Head of caudate nucleus (tissue), 42 donors: ENCODE measurements at regions not wholly inside any gene's neighbourhood (a gene's known extent, or its start where the extent isn't known, plus 50 kb on each side); places are given as distances from the start of the nearest gene placed in this dataset.
"Not testable (repeated sequence)": the region's sequence is repeated elsewhere in the genome, so short reads cannot be mapped to it uniquely, and the experiment has no call there.

Experiments used
- DNase-seq, 42 donors: peaks; one replicate each; pipeline versions ENCODE4 v3.0.0 to v3.0.0-alpha.2; 2020 to 2021; ENCODE audit warnings: mixed read lengths in 7 of 42
- intact Hi-C: fragments of 100-400 bp; cut with DNase I; formaldehyde crosslinking; loops from one replicate; pipeline ENCODE4 v1.15.0; 2022

DNA sequence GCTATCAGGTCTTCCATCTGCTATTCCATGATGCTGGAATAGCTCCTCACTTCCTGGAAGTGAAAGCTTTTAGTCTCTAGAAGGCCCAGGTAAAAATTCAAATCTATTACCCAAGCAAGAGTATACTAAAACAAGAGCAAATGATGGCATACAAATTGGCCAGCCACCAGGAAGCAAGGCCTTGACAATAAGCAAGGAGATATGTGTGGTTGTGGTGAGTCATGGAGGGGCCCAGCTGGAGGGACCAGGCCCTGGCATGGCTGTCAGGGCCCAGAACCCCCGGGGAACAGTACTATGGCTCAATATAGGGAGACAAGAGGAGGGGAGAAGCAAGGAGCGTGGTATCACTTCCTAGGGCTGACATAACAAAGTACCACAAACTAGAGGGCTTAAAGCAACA lies 358.7 kb downstream of the RRAGC start:
- no peak for DNase-seq
- intact Hi-C loops = no loop called here

DNA sequence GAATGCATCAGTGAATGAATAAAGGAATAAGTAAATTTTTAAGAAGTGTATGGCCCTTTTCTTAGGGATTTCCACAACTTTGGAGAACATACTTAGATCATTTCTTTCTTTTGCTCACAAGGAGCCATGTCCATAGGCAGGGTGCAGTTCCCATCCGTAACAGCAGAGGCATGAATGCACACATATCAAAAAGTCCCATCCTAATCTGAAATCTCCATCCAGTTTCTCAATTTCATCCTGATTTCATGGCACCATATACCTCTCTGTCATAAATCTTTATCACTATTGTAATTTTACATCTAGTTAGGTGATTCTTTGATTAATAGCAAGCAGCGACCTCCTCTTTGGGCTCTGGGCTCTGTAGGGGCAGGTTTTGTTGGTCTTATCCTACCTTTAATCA lies 359.2 kb downstream of the RRAGC start:
- DNase-seq = no peak
- intact Hi-C loops = no loop called here

DNA sequence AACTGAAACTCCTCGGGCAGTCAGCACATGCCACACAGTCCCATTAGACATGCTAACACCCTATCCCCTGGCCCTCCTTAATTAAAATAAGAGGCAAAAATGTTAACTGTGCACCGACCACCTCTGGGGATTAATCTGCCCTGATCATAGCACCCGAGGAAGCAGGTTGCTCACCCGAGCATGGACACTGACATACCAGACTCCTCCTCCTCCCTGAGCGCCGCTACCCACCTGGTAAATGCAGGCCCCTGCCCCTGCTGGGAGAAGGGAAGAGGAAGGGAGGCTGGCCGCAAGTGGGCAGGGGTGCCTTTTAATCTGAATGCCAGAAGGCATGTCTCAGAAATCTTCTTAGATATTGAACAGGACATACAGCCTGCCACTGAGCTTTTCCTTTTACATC lies 360.9 kb downstream of the RRAGC start:
- no peak for DNase-seq
- intact Hi-C loops = no loop called here

DNA sequence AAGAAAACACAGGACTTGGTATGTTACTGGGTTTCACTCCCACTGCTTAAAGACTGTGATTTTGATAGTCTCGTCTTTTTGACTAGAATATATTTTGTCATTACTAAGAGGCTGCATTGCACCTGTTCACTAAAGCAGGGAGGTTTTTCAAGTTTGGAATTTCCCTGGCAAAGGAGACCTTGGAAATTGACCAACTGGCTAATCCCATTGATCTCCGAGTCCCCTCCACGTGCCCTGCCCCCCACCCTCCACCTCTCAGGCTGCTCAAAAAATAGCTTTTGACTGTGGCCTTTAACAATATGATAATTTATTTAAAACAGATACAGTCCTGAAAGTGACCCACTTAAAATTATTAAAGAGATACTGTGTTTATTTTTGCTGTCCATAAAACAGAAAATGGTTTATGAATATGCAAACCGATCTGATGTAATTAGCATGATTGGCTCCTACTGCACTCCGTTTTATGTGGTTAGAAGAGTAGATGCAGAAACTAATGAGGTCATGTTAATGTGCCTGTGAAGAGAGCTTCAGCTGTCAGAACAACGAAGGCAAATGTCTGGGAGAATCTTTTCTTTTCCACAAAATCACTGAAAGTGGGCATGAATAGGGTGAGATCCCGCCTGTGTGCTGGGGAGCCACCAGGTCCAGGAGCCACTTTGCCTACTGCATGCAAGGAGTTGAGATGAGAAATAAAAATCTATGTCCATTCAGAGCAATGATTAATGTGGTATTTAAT lies 361.5 kb downstream of the RRAGC start:
- no peak for DNase-seq
- intact Hi-C loops = no loop called here

DNA sequence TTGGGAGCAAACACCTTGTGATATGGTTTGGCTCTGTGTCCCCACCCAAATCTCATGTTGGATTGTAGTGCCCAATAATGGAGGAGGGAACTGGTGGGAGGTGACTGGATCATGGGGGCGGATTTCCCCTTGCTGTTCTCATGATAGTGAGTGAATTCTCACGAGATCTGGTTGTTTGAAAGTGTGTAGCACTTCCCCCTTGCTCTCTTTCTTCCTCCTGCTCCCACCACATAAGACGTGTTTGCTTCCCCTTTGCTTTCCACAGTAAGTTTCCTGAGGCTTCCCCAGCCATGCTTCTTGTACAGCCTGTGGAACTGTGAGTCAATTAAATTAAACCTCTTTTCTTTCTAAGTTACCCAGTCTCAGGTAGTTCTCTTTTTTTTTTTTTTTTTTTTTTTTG lies 366.3 kb downstream of the RRAGC start:
- intact Hi-C loops, DNase-seq: not testable (repeated sequence)

DNA sequence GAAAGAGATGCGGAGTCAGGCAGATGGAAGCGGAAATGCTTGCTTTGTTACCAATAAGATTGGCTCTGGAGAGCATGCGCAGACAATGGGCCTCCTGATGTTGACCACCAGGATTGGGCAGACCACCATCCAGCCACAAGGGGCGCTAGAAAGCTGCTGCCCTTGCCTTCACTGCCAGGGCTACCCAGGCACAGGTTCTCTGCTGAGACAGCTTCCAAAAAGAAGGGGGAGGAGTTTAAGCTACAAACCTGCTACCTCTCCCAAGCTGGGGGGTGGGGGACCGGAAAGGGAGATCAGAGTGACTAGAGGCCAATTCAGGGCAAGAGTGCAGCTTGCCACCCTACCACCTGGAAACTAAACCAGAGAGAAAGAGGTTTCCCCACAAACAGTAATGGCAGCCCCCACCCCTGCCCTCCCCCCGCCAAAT lies 369.7 kb downstream of the RRAGC start:
- intact Hi-C loops = no loop called here
- peak in 39 of 42 donors; percentile 15 to 78 (median 52) for DNase-seq

DNA sequence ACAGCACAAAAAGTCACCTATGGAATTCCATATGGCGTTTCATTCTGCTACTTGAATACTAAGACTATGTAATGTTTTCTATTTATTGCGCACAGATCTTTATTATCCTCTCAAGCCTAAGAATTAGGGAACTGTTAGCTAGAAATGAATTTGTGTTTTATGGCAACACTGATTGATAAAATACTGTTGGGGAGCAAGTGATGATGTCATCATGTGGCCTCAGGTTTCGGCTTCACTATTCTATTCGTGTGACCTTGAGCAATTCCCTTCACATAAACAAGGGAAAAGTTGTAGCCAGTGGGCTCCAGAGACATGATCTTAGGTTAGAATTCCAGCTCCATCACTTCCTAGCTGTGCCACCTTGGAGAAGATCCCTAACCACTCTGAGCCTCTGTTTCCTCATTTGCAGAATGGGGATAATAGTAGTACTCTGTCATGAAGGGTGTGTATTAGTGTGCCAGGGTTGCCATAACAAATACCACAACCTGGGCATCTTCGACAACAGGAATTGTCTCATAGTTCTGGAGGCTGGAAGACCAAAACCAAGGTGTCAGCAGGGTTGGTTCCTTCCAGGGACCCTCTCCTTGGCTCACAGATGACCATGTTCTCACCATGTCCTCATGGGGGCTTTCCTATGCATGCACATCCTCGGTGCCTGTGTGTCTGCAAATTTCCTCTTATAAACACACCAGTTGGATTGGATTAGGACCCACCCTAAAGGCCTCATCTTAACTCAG lies 371.2 kb downstream of the RRAGC start:
- intact Hi-C loops = no loop called here
- DNase-seq = no peak

DNA sequence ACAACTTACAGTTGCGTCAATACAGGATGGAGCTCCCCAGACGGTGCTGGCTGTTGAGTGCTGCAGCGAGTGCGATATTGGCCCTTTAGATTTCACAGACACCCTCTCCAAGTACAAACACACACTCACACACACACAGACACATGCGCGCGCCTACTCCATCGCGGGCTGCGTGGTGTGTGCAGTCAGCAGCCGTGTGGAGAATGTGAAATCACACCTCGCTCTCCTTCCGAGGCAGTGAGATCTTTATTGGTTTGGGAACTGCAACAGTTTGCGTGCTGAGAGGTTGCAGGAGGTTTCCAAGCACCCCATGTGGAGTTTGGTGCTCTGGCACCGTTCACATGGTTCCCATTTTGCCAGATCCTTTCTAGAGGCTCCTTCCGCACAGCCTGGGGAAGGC lies 372.2 kb downstream of the RRAGC start:
- intact Hi-C loops = no loop called here
- DNase-seq = peak in 1 of 42 donors; percentile 30

DNA sequence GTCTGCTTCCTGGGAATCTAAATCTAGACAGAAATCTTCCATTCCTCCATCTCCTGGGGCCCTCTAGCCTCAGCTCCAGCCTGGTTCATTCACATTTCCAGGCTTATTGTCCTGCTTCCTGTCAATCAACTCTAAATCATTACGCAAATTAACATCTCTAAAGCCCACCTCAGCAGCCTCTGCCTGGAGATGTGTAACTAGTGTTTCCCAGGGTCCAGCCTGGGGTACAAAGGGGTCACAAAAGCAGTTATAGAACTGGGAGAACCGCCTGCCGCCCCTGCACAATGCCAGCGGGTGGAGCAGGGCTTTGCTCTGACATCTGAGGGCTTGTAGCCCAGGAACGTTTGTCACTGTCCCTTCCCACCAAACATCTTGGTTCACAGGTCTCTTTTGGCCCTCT lies 373.5 kb downstream of the RRAGC start:
- no peak for DNase-seq
- intact Hi-C loops = no loop called here

DNA sequence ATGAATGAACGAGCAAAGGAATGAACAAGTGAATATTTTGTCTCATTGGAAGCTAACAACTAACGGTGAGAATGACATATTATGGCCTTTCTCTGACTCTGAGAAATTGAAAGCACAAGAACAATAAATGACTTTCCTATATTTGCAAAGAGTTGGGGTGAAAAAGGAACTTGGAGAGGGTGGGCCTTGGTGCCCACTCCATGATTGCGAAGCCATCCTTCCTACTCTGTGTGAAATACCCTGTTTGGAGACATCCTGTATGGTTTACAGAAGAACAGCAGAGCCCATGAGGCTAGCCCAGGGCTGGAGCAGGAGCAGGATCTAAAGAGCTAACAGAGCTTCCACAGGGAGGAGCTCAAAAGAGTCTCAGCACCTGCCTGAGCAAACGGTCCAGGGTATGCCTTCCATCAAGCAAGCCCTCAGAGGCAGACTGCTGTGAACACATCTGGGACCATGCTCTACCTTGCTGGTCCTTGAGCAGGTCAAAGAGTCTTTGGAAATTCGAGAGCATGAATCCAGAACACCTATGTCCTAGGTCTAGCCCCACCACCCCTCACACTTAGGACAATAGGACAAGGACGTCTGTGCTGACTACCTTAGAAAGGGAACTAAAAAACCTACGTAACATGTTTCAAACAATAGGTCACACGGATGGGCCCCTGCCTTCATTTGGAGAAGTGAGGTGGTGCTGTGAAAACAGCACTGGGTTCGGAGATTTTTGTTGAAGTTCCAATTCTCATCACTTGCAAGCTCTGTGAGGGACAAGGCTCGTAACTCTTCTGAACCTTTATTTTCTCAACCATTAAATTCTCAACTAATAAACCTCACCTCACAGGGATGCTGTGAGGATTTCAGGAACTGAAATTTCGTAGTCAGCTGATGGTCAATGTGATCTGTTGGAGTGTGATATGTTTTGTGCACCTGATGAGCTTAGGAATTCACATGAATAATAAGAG lies 377.4 kb downstream of the RRAGC start:
- DNase-seq = no peak

DNA sequence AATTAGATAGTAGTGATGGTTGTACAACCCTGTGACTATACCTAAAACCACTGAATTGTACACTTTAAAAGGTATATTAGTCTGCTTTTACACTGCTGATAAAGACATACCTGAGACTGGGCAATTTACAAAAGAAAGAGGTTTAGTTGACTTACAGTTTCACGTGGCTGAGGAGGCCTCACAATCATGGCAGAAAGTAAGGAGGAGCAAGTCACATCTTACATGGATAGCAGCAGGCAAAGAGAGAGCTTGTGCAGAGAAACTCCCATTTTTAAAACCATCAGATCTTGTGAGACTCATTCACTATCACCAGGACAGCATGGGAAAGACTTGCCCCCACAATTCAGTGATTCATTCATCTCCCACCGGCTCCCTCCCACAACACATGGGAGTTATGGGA lies 379.9 kb downstream of the RRAGC start:
- intact Hi-C loops, DNase-seq: not testable (repeated sequence)

More for the DNA sequence above, 377.4 kb downstream of the RRAGC start:
- intact Hi-C loops = no loop called here

DNA sequence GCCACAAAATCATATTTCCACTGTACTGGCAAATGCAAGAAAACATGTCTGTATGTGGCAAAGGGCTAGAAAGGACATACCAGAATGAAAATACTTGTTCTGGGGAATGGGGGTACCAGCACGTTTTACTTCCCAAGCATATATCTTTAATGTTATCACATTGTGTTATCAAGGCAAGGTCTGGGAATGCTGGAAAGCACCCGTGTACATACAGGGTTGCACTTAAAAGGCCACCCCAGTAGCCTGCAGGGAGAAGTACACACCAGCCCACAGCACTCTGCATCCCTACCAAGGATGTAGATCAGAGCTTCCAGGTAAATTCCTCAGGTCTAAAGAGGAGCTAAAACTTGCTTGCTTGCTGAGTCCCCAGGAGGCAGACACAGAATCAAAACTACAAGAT lies 381.8 kb downstream of the RRAGC start:
- intact Hi-C loops = no loop called here
- no peak for DNase-seq

DNA sequence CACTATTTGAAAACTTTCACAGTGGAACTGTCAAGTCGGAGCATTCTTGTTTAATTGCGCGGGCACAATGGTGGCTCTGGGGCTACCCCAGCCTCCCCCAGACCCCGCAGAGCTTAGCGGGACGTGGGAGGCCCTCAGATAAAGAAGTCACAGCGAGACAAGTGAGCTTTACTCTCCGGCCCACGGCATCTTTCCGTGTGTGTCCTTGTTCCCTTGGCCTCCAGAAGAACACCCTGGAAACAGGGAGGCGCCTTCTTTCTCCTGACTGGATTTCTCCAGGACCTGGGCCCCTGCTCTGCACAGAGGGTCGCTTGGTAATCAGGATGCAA lies 382.8 kb downstream of the RRAGC start:
- DNase-seq = no peak
- intact Hi-C loops = no loop called here

DNA sequence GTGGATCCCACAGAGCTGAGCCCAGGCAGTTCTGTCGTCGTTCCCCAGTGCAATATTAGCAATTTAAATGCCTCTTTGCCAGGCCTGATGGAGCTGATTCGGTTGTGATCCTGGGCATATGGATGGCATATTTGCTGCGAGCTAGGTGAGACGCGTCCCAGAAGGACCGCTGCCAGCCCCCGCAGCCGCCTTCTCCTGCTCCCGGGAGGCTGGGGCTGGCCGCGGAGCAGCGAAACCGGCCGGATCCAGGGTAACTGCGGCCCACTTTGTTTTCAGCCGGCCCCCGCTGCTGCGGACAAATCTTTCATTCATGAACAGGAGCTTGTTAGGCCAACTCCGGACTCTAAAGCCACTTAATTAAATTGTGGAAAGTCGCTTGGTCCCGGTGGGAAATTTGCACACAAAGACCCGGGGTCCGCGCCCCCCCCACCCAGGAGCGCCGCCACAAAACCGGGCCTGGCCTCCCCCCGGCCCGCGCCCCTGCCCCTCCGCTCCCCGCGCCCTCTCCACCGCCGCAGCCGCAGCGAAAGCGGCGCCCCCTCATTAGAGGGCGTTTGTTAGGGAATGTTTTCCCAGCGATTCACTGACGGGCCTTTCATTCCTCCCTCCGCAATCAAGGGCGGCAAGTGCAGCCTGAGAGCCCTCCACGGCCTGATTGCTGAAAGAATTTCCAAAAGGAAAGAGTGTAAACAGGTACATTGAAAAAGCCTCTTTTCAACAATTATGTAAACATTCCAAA lies 383.3 kb downstream of the RRAGC start:
- peak in 39 of 42 donors; percentile 7 to 67 (median 42) for DNase-seq
- intact Hi-C loops = no loop called here

DNA sequence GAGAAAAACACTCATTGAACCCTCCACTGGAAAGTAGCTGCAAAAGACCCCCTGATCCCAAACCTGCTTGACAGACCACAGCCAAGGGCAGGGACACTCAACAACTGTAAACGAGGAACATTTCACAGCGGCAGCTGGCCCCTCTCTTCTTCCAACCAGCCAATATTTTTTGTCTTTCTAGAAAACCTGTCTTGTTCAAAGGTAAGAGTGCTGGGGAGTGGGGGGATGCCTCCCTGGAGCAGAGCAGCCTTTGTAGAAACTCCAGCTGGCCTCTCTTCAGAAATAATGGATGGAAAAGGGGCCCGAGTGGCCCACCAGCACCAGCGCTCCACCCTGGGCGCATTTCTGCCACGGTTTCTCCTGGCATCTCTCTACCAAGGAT lies 384.0 kb downstream of the RRAGC start:
- intact Hi-C loops = no loop called here
- DNase-seq = peak in 1 of 42 donors; percentile 33

DNA sequence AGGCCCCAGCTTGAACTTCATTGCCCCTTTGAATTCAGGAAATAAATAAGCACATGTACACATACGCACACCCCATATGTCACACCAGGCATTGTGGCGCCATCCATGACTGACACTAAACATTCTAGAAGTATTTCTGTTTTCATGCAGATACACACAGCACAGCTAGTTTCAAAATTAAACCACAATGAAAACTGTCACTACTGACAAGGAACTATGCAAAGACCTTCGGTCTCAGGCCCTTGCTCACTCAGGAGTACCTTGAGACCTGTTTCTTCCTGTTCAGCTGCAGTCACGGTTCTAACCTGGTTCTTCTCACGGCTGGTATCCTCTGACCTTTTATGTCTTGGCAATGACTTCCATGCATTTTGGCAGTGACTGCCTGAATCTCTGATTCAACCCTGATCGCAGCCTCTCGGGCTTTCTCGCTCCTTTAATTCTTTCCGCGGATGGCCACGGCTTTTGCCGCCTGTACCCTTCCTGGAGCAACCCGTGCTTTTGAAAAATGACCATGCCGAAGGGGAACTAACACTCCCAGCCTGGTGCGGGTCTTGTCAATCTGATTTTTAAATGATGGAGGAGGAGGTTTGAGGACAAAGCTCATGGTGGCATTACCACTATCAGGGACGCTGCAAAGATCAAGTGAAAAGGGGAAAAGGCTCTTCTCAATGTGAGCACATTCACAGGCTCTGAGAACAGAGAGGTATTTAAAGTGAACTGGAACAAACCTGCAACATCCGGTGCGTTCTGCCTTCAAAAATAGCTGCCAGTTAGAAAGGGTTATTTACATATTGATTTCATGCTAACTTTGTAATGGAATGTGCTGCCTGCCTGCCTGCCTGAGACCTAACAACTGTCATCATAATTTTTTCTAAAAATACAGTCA lies 384.6 kb downstream of the RRAGC start:
- intact Hi-C loops = no loop called here
- DNase-seq = peak in 2 of 42 donors; percentile 26 to 32

DNA sequence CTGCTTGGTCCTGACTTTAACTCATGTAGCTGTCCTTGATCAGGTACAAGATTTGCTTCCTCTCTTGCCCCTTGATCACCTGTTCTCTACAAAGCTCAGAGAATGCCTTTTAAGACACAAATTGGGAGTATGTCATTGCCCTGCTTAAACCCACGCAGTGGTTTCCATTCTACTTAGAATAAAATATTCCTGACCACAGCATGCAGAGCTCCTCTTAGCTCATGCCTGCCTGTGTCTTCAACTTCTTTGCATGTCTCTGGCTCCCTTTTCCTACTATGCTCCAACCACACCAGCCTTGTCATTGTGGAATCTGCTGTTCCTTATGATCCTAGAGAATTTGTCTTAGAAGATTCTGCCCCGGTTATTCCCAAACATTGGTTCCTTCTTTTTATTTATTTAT lies 393.1 kb downstream of the RRAGC start:
- no peak for DNase-seq
- intact Hi-C loops = no loop called here

DNA sequence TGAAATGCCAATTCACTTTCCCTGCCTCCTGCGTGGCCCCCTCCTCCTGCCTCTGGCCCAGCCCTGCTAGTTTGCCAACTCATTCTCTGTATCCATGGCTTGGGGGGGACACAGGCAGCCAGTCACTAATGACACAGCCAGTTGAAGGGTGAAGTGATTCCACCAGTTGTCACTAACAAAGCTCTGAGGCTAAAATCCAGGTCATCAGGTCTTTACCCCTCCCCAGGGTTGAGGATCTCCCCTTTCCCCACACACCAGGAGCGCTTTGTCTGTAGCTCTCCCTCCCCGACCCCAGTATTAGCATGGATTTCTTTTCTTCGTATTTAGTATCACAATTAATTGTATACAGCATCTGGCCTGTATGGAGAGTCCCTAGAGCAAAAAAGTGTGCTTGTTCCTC lies 394.1 kb downstream of the RRAGC start:
- DNase-seq = no peak
- intact Hi-C loops = no loop called here
